NCI-H1930 (cell line): ENCODE measurements at regions not wholly inside any gene's neighbourhood (a gene's known extent, or its start where the extent isn't known, plus 50 kb on each side); places are given as distances from the start of the nearest gene placed in this dataset.
"Not testable (repeated sequence)": the region's sequence is repeated elsewhere in the genome, so short reads cannot be mapped to it uniquely, and the experiment has no call there.

Source experiments
- DNase-seq, 2 experiments: peaks; one replicate each; lab custom pipeline; 2025; lab: John Stamatoyannopoulos, UW

DNA sequence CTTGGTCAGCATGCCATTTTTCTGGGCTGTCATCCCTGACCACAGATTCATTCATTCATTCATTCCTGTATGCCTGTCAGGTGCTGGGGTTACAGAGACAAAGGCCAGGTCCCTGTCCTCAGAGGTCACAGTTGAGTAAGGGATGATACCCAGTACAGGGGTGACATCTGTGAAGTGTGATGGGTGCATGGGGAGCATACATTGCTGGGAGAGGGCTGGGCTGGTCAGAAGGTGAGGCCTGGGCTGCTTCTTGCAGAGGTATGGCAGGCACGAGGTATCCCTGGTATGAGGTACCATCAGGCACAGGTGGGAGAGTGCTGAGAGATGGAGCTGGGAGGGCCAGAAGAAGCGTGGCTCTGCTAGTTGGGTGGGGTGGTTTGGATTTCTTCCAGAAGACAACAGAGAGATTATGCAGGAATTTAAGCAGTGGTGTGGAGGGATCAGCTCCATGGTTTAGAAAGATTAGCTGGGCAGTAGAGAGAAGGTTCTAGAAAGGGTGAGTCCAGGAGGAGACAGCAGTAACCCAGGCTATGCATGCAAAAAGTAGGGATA lies 181.9 kb upstream of the HAAO start:
- DNase-seq: no peak

- DNase-seq: no peak
Observed at GRCh38 chr2:42973726-42974125, 181.3 kb upstream of the HAAO start.

DNA sequence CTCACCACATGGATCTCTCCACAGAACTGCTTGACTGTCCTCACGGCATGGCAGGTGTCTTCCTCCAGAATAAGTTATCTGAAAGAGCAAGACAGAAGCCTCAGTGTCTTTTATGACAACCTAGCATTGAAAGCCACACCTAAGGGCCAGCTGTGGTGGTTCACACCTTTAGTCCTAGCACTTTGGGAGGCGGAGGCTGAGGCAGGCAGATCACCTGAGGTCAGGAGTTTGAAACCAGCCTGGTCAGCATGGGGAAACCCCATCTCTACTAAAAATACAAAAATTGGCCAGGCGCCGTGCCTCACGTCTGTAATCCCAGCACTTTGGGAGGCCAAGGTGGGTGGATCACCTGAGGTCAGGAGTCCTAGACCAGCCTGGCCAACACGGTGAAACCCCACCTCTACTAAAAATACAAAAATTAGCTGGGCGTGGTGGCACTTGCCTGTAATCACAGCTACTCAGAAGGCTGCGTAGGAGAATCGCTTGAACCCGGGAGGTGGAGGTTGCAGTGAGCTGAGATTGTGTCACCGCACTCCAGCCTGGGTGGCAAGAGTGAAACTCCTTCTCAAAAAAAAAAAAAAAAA lies 180.6 kb upstream of the HAAO start:
- DNase-seq: not testable (repeated sequence)

DNA sequence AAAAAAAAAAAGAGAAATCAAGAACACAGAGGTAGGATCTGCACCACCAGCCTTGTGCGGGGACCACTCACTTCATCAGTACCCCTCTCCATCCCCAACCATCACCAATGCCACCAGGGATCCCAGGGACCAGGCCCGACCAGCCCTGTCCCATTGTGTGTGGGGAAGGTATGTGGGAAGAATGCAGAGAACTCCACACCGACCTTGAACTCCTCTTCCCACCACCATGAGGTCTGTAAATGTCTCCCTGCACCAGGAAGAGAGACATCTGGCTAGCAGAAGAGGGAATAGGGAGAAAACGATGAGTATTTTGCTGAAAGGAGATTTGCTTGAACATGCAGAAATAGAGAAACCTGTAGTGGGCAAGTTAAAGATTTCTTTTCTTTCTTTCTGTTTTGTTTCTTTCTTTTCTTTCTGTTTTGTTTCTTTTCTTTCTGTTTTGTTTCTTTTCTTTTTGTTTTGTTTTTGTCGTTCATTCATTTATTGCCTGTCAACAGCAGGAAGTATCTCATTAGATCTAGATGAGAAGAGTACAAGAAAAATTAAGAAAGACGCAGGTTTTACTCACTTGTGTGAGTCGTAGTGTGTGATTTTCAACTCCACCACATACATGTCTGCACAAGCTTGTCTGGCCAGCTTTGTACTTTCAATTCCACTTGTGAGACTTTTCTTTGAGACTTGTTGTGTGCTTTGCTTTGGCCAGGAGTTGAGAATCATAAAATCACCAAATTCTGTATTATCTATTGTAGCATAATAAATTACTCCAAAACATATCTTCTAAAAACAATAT lies 179.8 kb upstream of the HAAO start:
- DNase-seq: no peak

DNA sequence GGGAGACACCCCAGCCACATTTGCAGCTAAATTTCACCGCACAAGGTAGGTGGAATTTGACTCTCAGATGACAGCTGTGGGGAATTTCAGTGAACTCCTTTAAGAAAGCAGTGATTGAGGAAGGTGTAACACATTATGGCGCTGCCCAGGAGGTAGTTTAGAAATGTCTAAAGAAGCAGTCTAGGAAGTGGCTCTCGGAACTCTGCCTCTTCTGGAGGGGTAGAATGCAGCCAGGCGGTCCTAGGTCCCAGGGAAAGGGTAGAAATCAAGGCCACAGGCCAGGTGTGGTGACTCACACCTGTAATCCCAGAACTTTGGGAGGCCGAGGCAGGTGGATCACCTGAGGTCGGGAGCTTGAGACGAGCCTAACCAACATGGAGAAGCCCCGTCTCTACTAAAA lies 179.0 kb upstream of the HAAO start:
- no peak for DNase-seq

GRCh38 chr2:42970151-42970550 lies 177.8 kb upstream of the HAAO start:
- no peak for DNase-seq

DNA sequence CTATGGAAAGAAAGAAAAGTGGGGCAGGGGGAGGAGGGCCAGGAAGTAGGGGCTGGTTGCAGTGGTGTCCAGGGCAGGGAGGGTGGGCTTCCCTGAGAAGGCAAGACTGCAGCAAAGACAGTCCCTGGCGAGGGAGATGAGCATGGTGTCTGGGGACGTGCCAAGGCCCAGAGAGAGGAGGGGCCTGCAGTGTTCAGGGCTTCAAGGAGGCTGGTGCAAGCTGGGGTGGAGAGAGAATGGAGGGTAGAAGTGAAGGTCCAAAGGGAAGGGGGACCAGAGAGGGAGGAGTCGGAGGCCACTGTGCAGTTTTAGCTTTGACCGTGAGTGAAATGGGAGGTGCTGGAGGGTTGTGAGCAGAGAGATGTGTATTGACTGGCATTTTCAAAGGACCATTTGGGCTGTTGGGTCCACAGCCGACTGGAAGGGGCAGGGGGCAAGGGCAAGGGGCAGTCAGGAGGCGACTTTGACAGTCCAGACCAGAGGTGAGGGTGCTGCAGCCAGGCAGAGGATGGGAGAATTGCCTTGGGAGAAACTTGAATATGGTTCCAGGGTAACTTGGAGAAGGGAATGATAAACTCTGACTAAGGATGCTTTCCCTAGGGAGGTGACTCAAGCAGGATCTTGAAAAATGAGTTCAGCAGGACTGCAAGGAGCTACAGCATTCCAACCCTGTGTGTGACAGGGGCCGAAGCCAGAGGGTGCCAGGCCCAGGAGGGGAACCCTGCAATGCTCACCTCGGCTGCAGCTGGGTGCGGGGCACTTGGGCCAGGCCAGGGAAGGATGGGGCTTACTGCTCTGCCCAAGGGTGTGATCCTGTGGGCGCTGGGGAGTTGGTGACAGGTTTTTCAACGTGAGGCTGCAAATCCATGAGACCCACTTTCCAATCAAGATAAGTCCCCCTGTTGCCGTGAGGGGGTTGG lies 177.1 kb upstream of the HAAO start:
- DNase-seq: no peak

DNA sequence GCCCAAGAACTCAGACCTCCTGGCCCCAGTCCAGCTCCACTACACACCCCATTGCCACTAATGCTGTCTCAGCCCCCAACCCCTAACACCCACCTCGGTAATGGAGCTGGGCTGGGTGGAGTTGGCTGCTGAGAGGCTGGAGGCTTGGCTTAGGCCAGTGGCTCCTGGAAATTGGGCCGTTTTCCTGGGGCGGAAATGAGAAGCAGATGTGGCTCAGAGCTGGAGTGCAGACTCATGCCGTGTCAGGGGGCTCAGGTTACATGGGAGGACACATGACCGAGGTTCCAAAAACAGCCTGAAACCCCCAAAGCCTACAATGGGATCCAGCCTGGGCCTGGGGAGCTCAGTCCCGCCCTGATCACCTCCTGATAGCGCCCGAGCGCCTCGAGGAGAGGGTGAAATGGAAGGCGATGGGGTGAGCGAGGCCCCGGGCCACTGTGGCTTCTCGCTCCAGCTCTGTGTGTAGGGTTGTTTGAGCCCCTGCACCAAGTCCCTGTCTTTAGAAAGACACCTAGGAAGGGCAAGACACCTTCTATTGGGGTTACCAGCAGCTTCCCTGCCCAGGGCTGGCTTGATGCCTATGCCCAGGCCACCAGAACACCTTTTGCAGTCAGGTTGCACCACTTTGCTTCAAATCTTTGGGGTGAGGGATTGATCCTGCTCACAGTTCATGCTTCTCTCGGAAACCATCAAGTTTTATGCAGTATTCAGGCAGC lies 175.7 kb upstream of the HAAO start:
- DNase-seq: no peak

- no peak for DNase-seq
Observed at GRCh38 chr2:42965910-42966309, 173.5 kb upstream of the HAAO start.

- no peak for DNase-seq
Observed at GRCh38 chr2:42965196-42965595, 172.8 kb upstream of the HAAO start.

- DNase-seq: no peak
Observed at GRCh38 chr2:42964439-42965083, 172.2 kb upstream of the HAAO start.

DNA sequence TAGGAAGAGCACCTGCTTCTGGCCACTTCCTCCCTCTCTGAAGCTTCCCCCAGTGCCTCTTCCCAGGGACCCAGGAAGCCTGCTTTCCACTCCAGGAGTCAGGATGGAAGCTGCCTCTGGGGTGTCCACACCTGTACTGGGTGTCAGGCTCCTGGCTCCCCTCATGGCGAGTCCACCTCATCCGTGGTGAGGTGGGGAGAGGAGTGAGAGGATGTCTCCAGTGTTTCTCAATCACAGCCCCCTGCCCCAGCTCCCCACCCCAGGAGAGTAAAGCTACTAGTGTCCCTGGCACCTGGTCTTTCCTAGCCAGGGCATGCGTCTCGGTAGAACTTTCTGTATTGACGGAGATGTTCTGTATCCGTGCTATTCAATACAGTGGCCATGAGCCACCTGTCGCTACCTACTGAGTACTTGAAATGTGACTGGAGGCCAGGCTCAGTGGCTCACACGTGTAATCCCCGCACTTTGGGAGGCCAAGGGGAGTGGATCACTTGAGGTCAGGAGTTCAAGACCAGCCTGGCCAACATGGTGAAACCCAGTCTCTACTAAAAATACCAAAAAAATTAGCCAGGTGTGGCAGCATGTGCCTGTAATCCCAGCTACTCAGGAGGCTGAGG lies 171.2 kb upstream of the HAAO start:
- no peak for DNase-seq

- no peak for DNase-seq
Observed at GRCh38 chr2:42962508-42962953, 170.1 kb upstream of the HAAO start.

GRCh38 chr2:42961961-42962360 lies 169.6 kb upstream of the HAAO start:
- no peak for DNase-seq

- no peak for DNase-seq
Observed at GRCh38 chr2:42961385-42961811, 169.0 kb upstream of the HAAO start.

DNA sequence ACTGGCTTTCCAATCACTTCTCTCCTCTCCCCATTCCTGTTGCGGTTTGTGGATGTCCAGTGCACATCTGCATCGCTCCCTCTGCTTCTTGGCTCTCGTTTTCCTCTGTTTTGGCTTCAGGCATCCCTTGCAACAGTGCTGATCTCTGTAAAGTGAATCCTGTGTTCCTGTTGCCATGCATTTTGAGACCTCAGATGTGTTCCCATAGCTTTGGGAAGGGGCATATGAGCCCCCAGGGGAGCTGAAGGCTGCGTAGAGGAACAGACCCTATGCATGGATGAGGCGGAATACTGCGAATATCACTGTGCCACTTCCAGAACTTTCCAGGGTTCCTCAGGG lies 168.4 kb upstream of the HAAO start:
- no peak for DNase-seq

DNA sequence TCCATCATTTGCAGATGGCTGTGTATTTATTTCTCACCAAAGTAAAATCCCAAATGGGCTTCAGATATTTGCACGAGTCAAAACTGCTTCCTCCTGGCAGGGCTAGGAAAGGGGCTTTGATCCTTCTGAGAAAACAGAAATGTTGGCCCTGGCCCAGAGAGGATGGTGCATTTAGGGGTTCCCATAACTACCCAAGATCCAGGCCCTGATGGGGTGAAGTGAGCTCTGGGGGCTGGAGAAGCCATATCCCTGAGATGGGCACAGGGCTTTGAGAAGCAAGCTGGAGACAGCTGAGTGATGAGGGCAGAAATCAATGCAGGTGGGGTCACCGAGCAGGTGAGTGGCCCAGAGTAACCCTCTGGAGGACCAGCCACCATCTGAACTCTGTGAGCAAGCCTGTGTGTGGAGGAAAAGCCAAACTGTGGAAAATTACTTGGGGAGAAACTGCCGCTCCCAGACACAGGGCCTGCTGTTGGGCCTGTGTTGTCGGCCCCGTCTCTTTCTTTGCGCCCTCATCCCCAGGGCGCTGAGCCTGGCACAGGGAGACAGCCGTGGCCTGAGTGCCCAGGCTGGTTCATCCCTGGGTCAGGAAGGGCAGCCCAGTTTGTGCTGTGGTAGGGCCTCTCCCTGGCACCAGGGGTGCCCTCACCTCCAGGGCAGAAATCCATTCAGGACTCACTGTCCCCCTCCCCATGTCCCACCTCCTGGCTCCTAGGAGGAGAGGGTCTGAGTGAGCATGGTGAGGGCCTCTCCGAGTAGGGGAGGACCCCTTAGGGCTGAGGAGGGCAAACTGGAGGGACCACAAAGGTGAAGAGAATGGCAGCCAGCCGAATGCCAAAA lies 167.8 kb upstream of the HAAO start:
- no peak for DNase-seq

DNA sequence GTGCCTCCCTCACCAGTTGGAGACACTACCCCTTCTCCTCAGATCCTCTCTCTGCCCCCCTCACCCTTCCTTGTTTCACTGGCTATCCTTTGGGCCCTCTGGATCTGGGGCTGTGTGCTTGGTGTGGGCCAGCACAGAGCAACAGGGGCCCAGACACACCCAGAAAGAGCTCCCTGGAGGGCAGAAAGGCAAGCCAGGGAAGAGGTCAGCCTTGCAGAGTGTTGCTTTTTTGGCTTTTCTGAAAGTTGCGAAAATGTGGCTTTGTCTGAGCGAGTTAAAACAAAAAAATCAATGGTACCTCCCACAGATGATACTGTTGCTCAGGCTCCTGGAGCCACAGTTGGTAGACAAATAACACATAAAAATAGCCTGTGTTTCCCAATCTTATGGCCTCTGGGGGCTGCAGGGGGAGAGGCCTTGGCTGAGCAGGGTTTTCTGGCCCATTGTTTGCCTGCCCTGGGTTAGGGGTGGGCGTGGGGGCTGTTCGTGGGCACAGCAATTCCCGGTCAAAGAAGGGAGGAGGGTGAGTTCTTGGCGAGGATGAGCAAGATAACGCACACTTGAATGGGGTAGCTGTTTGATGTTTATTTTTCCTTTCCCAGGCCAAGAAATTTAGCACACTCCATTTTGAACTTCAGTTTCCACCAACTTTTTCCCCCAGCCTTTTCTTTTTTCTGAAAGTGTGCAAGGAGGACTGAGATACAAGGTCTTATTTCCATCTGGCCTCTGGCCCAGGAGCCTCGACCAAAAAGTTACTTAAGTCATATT lies 167.0 kb upstream of the HAAO start:
- no peak for DNase-seq

DNA sequence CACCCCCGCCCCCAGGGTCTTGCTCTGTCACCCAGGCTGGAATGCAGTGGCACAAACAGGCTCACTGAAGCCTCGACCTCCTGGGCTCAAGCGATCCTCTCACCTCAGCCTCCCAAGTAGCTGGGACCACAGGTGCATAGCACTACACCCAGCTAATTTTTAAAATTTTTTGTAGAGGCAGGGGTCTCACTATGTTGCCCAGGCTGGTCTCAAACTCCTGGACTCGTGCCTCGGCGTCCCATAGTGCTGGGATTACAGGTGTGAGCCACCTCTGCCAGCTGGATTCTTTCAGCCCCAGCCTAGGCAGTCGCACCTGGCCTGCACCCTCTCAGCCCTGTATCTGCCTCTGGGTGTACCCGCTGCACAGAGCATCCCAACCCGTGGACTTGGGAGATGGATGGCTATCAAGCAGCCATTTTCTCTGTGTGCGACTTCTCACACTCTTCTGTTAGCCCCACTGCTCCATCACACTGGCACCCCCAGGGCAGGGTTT lies 166.4 kb upstream of the HAAO start:
- no peak for DNase-seq
